ENCODE measurements at regions not wholly inside any gene's neighbourhood (a gene's known extent, or its start where the extent isn't known, plus 50 kb on each side); places are given as distances from the start of the nearest gene placed in this dataset.
"Not testable (repeated sequence)": the region's sequence is repeated elsewhere in the genome, so short reads cannot be mapped to it uniquely, and the experiment has no call there.

DNA sequence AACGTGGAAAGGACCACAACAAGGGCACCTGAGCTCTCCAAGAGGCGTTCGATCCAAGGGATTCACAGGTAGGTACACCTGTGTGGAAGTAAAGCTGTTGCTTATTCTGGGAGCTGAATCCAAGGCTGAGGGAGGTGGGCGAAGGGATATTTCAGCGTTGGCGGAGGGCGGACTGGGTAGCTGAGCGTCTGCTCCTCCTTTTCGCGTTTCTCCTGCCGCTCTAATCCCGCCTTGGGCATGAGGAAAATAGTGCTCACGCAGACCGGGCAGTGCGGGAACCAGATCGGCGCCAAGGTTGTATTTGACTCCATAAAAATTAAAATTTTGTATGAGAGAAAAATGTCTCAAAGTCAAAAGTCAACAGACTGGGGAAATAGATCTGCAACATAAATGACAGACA is 3966.2 kb upstream of the OR11H1 start:
- H3K4me3 Mint-ChIP-seq; POLR2A ChIA-PET; intact Hi-C loops (cut with micrococcal nuclease); H3K27ac Mint-ChIP-seq; H3K36me3 Mint-ChIP-seq; DNase-seq; CTCF ChIA-PET; H3K4me1 Mint-ChIP-seq (ENCODE audit: low read depth); H3K27me3 Mint-ChIP-seq: not testable (repeated sequence)
- H3K9me3 Mint-ChIP-seq, result peaks cover 27% of the 10 kb centered on the region

DNA sequence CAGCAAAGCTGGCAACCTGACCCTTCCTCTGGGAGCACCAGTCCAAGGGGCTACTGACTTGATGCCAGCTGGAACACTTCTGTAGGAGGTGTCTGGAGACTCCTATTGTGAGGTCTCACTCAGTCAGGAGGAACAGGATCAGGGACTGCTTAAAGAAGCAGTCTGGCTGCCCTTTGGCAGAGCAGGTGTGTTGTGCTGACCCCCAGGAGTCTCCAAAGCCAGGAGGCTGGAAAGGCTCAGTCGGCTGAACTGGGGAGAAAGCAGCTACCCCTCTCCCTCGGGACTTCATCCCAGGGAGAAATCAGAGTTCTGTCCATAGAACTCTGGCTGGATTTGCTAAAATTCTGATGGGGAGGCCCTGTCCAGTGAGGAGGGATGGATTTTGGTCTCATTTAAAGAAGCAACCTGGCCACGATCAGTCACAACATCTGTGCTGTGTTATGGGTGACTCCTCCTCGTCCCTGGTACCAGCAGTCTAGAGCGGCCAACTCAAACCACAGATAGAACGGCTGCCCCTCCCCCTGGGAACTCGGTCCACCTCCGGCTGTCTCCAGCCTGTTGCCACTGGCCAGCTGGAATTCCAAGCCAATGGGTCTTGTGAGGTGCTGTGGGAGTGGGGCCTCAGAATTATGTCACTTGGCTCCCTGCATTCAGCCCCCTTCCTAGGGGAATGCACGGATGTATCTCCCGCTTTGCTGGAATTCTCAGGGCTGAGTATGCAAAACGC is 3959.0 kb upstream of the OR11H1 start:
- H3K27ac Mint-ChIP-seq; intact Hi-C loops (cut with micrococcal nuclease); H3K4me1 Mint-ChIP-seq (ENCODE audit: low read depth); CTCF ChIA-PET; H3K4me3 Mint-ChIP-seq; H3K27me3 Mint-ChIP-seq; DNase-seq; POLR2A ChIA-PET; H3K36me3 Mint-ChIP-seq: not testable (repeated sequence)
- peaks cover 55% of the 10 kb centered on the region for H3K9me3 Mint-ChIP-seq

DNA sequence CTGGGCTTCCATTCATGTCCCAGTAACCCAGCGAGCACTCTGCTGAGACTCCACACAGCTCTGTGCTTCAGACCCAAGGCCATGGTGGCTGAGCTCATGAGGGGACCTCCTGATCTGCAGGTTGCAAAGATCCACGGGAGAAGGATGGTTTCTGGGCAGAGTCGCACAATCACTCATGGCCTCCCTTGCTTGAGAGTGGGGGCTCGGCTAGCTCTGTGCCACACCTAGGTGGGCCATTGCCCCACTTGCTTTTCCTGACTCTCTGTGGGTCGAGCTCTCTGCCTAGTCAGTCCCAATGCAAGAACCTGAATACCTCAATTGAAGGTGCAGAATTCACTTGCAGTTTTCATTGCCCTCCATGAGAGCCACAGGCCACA is 3958.4 kb upstream of the OR11H1 start:
- DNase-seq; H3K4me1 Mint-ChIP-seq (ENCODE audit: low read depth); H3K27me3 Mint-ChIP-seq; intact Hi-C loops (cut with micrococcal nuclease); H3K36me3 Mint-ChIP-seq; CTCF ChIA-PET; POLR2A ChIA-PET; H3K27ac Mint-ChIP-seq; H3K4me3 Mint-ChIP-seq: not testable (repeated sequence)
- peaks cover 60% of the 10 kb centered on the region for H3K9me3 Mint-ChIP-seq

DNA sequence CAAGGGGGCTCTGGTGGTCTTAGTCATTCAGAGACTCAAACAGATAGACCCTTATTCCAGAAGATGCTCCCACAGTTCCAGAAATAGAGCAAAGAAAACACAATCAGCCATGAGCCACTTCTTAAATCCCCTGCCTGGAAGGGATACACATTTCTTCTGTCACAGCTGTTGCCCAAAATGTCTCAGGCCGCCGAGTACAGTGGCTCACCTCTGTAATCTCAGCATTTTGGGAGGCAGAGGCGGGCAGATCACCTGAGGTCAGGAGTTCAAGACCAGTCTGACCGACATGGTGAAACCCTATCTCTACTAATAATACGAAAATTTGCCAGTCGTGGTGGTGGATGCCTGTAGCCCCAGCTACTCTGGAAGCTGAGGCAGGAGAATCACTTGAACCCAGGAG is 3954.8 kb upstream of the OR11H1 start:
- H3K36me3 Mint-ChIP-seq; H3K27me3 Mint-ChIP-seq; POLR2A ChIA-PET; intact Hi-C loops (cut with micrococcal nuclease); H3K4me1 Mint-ChIP-seq (ENCODE audit: low read depth); H3K27ac Mint-ChIP-seq; DNase-seq; CTCF ChIA-PET; H3K4me3 Mint-ChIP-seq: not testable (repeated sequence)
- peaks cover 69% of the 10 kb centered on the region for H3K9me3 Mint-ChIP-seq

DNA sequence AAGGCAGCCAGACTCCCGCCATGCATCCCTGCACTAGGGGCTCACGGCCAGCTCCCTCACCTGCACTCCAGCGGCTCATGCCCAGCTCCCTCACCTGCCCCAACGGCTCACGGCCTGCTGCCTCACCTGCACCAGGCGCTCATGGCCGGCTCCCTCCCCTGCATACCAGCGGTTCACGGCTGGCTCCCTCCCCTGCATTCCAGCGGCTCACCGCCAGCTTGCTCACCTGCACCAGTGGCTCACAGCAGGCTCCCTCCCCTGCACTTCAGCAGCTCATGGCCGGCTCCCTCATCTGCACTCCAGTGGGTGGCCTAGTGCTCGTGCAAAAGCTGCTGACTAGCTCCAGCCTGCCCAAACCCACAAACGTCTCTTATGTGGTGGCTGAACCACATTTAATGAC is 3953.8 kb upstream of the OR11H1 start:
- POLR2A ChIA-PET; H3K27ac Mint-ChIP-seq; CTCF ChIA-PET; intact Hi-C loops (cut with micrococcal nuclease); H3K27me3 Mint-ChIP-seq; H3K36me3 Mint-ChIP-seq; H3K4me3 Mint-ChIP-seq; H3K4me1 Mint-ChIP-seq (ENCODE audit: low read depth); DNase-seq: not testable (repeated sequence)
- H3K9me3 Mint-ChIP-seq, result peaks cover 70% of the 10 kb centered on the region

DNA sequence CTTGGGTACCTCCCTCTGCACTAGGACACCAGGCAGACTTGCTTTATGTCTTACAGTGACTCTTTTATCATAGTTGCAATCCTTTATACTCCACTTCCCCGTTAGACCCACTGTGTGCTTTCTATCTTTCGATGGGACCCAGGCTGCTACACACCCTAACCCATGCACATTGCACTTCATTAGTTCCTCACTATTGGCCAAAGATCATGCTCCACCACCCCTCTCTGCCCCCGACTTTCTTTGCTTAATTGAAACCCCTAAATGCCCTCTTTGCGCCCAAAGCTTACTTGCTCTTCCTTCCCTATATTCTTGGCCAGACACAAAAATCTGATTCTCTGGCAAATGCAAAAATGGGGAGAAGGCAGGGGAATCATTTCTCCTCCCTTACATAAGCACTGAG is 3953.3 kb upstream of the OR11H1 start:
- H3K4me1 Mint-ChIP-seq (ENCODE audit: low read depth); DNase-seq; H3K27ac Mint-ChIP-seq; H3K27me3 Mint-ChIP-seq; CTCF ChIA-PET; H3K36me3 Mint-ChIP-seq; POLR2A ChIA-PET; H3K4me3 Mint-ChIP-seq; intact Hi-C loops (cut with micrococcal nuclease): not testable (repeated sequence)
- peaks cover 71% of the 10 kb centered on the region for H3K9me3 Mint-ChIP-seq

DNA sequence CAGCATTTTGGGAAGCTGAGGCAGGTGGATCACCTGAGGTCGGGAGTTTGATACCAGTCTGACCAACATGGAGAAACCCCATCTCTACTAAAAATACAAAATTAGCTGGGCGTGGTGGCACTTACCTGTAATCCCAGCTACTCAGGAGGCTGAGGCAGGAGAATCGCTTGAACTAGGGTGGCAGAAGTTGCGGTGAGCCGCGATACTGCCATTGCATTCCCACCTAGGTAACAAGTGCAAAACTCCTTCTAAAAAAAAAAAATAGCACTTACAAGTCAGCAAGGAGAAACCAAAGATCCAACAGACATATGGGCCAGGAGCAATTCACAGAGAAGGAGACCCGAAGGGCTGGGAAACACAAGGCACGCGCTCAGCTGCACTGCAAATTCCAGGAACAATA is 3951.3 kb upstream of the OR11H1 start:
- peaks cover 75% of the 10 kb centered on the region for H3K9me3 Mint-ChIP-seq
- H3K27ac Mint-ChIP-seq; H3K27me3 Mint-ChIP-seq; intact Hi-C loops (cut with micrococcal nuclease); H3K36me3 Mint-ChIP-seq; DNase-seq; H3K4me3 Mint-ChIP-seq; H3K4me1 Mint-ChIP-seq (ENCODE audit: low read depth); CTCF ChIA-PET; POLR2A ChIA-PET: not testable (repeated sequence)

DNA sequence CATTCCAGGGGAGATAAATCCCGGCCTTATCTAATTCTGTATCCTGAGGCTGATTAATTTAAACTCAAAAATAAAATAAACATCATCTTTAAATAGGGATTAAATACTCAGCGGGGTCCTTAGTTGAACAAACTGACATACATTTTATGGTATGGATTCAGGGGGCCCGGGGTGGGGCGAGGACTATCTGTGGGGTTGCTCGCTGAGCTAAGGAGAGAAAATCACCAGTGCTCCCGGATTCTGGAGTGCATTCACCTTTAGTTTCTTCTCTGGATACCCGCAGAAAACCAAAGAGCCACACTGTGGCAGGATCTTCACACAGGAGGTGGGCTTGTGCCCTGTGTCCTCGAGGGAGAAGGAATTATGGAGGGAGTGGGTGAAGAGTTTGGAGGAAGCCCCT is 3949.9 kb upstream of the OR11H1 start:
- H3K9me3 Mint-ChIP-seq, result peaks cover 74% of the 10 kb centered on the region

DNA sequence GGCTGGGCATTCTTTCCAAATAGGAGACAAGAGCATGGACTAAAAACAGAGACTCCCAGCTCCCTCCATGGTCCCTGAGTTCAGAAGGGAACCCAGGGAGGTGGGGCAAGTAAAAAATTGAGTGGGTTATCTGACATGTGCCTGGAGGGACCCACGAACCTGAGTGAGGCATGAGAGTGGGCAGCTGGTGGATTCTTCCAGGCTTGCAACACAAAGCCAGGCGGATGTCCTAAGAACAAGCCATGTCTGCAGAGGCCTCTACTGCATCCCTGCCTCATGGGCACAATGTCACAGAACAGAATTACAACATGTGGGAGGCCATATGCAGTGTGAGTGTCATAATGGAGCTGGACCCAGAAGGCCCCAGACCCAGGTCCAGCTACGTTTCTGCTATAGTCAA is 3949.4 kb upstream of the OR11H1 start:
- intact Hi-C loops (cut with micrococcal nuclease); DNase-seq; H3K36me3 Mint-ChIP-seq; POLR2A ChIA-PET; H3K27ac Mint-ChIP-seq; H3K4me3 Mint-ChIP-seq; CTCF ChIA-PET; H3K27me3 Mint-ChIP-seq; H3K4me1 Mint-ChIP-seq (ENCODE audit: low read depth): not testable (repeated sequence)
- peaks cover 74% of the 10 kb centered on the region for H3K9me3 Mint-ChIP-seq

More for the DNA sequence above, 3949.9 kb upstream of the OR11H1 start:
- H3K36me3 Mint-ChIP-seq; H3K27ac Mint-ChIP-seq; CTCF ChIA-PET; H3K4me1 Mint-ChIP-seq (ENCODE audit: low read depth); H3K4me3 Mint-ChIP-seq; DNase-seq; H3K27me3 Mint-ChIP-seq; intact Hi-C loops (cut with micrococcal nuclease); POLR2A ChIA-PET: not testable (repeated sequence)

DNA sequence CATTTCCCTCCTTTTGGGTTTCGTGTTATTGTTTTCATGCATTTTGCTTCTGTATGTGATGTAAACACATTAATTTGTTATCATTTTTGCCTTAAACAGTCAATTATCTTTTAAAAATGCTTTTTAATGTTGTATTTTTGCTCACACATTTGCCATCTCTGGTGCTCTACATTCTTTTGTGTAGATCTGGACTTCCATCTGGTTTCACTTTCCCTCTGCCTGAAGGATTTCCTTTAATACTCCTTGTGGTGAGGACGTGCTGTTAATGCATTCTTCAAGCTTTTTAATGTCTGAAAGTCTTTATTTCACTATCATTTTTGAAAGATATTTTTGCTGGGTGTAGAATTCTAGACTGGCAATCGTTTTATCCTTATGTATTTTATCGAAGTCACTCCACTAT is 3945.9 kb upstream of the OR11H1 start:
- DNase-seq; H3K27ac Mint-ChIP-seq; intact Hi-C loops (cut with micrococcal nuclease); H3K36me3 Mint-ChIP-seq; CTCF ChIA-PET; H3K4me3 Mint-ChIP-seq; H3K27me3 Mint-ChIP-seq; POLR2A ChIA-PET; H3K4me1 Mint-ChIP-seq (ENCODE audit: low read depth): not testable (repeated sequence)
- H3K9me3 Mint-ChIP-seq, result peaks cover 67% of the 10 kb centered on the region

DNA sequence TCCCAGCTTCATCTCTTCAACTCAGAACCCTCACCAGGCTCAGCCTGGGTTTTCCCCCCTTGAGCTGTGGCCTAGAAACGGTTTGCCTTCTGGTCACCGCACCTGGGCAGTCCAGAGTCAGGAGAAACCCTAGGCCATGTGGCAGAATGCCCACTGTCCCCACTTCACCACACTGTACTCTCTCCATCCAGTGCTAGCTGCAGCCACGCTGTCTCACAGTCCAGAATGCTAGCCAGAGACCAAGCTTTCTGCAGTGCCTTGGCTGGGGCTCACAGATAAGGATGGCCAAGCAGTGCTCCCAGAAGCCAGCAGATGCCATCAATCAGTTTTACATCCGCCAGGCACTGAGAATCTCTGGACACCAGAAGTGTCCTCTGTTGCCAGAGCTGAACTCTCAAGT is 3943.8 kb upstream of the OR11H1 start:
- H3K36me3 Mint-ChIP-seq; POLR2A ChIA-PET; CTCF ChIA-PET; H3K27ac Mint-ChIP-seq; DNase-seq; H3K27me3 Mint-ChIP-seq; H3K4me1 Mint-ChIP-seq (ENCODE audit: low read depth); H3K4me3 Mint-ChIP-seq; intact Hi-C loops (cut with micrococcal nuclease): not testable (repeated sequence)
- peaks cover 59% of the 10 kb centered on the region for H3K9me3 Mint-ChIP-seq

DNA sequence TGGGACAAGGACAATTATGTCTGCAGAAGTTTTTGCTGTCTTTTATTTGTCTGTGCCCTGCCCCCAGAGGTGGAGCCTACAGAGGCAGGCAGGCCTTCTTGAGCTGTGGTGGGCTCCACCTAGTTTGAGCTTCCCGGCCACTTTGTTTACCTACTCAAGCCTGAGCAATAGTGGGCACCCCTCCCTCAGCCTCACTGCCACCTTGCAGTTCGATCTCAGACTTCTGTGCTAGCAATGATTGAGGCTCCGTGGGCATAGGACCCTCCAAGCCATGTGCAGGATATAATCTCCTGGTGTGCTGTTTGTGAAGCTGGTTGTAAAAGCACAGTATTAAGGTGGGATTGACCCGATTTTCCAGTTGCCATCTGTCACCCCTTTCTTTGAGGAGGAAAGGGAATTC is 3933.4 kb upstream of the OR11H1 start:
- H3K4me3 Mint-ChIP-seq; H3K36me3 Mint-ChIP-seq; CTCF ChIA-PET; DNase-seq; H3K4me1 Mint-ChIP-seq (ENCODE audit: low read depth); POLR2A ChIA-PET; H3K27me3 Mint-ChIP-seq; intact Hi-C loops (cut with micrococcal nuclease); H3K27ac Mint-ChIP-seq: not testable (repeated sequence)
- peaks cover 67% of the 10 kb centered on the region for H3K9me3 Mint-ChIP-seq

DNA sequence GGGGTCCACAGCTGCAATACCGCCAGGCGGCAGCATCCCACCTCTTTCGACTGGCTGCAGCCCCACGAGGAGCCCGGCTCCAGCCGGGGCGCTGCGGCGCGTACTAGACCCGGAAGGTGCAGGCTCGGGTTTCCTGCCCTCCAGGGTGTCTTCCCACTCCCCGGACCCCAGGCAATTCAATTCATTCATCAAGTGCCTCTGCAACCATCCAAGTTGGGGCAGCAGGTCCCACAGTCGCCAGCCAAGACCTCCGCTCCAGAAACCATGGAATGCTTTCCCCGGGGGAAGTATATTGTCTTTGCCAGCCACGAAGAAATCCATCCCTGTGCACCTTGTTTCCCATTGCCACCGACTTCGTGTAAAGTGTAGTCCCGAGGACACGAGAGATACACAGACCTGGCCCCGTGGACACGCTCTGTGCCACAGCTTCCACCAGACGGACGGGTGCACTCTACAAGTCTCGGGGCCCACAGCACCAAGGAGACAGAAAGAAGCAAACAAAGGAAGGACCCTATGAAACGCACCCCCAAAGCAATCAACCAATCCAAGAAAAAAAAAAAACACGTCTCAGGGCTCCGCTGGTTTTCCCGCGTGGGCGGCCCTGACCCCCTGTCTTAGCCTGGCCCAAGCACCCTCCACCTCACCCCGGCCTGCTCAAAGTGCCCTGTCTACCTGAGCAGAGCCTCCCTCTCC is 3930.2 kb upstream of the OR11H1 start:
- CTCF ChIA-PET; H3K4me3 Mint-ChIP-seq; POLR2A ChIA-PET; DNase-seq; H3K36me3 Mint-ChIP-seq; intact Hi-C loops (cut with micrococcal nuclease); H3K4me1 Mint-ChIP-seq (ENCODE audit: low read depth); H3K27ac Mint-ChIP-seq; H3K27me3 Mint-ChIP-seq: not testable (repeated sequence)
- peaks cover 62% of the 10 kb centered on the region for H3K9me3 Mint-ChIP-seq
